ENCODE measurements at regions not wholly inside any gene's neighbourhood (a gene's known extent, or its start where the extent isn't known, plus 50 kb on each side); places are given as distances from the start of the nearest gene placed in this dataset.

DNA sequence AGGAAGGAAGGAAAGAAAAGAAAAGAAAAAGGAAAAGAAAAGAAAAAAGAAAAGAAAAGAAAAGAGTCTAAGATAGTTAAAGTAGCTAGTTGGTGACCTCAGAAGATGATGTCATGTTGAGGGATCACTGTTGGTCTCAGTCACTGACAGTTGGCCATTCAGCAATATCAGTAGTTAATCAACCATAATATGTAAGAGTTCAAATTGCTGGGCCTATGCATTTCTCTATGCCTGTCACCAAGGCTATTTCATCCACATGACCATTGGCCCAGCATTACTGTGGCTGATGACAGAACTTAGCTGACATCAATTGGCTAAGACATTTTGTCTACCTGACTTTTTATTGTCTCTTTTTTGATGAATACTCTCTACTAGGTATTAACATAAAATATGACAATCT, 435.5 kb upstream of the CRIM1 start:
- H3K27me3 ChIP-seq: no peaks in the 10 kb centered on the region
- no peak overlapping the region for H3K27ac ChIP-seq
- DNase-seq (no peak), ATAC-seq (no peak)
- H3K9me3 ChIP-seq: no peaks in the 10 kb centered on the region
- intact Hi-C loops (cut with DNase I): no loop called here
- no peak overlapping the region for H3K4me3 ChIP-seq
- no peaks in the 10 kb centered on the region for H3K4me1 ChIP-seq
- TF ChIP-seq, protein P1, sequence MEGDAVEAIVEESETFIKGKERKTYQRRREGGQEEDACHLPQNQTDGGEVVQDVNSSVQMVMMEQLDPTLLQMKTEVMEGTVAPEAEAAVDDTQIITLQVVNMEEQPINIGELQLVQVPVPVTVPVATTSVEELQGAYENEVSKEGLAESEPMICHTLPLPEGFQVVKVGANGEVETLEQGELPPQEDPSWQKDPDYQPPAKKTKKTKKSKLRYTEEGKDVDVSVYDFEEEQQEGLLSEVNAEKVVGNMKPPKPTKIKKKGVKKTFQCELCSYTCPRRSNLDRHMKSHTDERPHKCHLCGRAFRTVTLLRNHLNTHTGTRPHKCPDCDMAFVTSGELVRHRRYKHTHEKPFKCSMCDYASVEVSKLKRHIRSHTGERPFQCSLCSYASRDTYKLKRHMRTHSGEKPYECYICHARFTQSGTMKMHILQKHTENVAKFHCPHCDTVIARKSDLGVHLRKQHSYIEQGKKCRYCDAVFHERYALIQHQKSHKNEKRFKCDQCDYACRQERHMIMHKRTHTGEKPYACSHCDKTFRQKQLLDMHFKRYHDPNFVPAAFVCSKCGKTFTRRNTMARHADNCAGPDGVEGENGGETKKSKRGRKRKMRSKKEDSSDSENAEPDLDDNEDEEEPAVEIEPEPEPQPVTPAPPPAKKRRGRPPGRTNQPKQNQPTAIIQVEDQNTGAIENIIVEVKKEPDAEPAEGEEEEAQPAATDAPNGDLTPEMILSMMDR (IDR thresholded peaks at IDR 0.05): no peak
- no peaks in the 10 kb centered on the region for H3K36me3 ChIP-seq

DNA sequence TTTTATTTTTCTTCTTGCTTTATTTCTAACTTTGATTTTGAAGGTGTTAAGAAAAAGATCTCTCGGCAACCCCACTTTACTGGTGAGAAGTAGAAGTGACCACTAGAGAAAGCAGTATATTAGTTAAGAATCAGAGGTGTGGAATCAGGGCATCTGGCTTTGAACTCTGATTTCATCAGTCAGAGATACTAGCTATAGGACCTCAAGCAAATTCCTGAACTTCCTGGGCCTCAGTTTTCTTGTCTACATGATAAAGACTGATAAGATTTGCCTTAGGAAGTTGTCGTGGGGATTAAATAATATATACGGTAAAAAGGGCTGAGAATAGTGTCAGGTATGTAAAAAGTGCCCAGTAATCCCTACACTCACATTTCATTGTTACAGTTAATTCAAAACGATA, 440.3 kb upstream of the CRIM1 start:
- no peak for ATAC-seq
- intact Hi-C loops (cut with DNase I): no loop called here

DNA sequence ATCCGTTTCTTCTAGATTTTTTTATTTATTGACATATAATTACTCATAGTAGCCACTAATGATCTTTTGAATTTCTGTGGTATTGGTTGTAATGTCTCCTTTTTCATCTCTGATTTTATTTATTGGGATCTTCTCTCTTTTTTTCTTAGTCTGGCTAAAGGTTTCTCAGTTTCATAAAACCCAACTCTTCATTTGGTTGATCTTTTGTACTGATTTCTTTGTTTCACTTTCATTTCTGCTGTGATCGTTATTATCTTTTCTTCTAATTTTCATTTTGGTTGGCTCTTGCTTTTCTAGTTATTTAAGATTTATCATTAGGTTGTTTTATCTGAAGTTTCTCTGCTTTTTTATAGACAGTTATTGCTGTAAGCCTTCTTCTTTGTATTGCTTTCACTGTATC, 463.6 kb upstream of the CRIM1 start:
- WGBS, 2 donors: 86 to 90% methylated on average over 2 of the region's 2 CpGs
- intact Hi-C loops (cut with DNase I): no loop called here
- Histone ChIP-seq H3K4me1 (no peaks in the 10 kb centered on the region), H3K27ac (no peak overlapping the region), H3K9me3 (peaks cover 0 to 5% (median 0%) of the 10 kb centered on the region in 11 donors), H3K36me3 (no peaks in the 10 kb centered on the region), H3K27me3 (no peaks in the 10 kb centered on the region), H3K4me3 (no peak overlapping the region)
- no peak for ATAC-seq
- TF ChIP-seq, protein P1 (IDR thresholded peaks at IDR 0.05): no peak
- no peak for DNase-seq

More for the DNA sequence above, 440.3 kb upstream of the CRIM1 start:
- no peak overlapping the region for H3K4me3 ChIP-seq
- 61 to 63% methylated on average over 4 of the region's 4 CpGs for WGBS, 2 donors
- H3K27me3 ChIP-seq: no peaks in the 10 kb centered on the region
- no peaks in the 10 kb centered on the region for H3K4me1 ChIP-seq
- no peak for DNase-seq
- H3K9me3 ChIP-seq: no peaks in the 10 kb centered on the region
- H3K36me3 ChIP-seq: no peaks in the 10 kb centered on the region
- TF ChIP-seq, protein P1 (IDR thresholded peaks at IDR 0.05): no peak
- H3K27ac ChIP-seq: no peak overlapping the region

- no peaks in the 10 kb centered on the region for H3K36me3 ChIP-seq
- DNase-seq: no peak
- TF ChIP-seq, protein P1 (IDR thresholded peaks at IDR 0.05): no peak
- intact Hi-C loops (cut with DNase I): no loop called here
- ATAC-seq: no peak
- no peaks in the 10 kb centered on the region for H3K4me1 ChIP-seq
- no peak overlapping the region for H3K4me3 ChIP-seq
- no peaks in the 10 kb centered on the region for H3K27me3 ChIP-seq
- H3K9me3 ChIP-seq: peaks cover 0 to 5% (median 0%) of the 10 kb centered on the region in 11 donors
- H3K27ac ChIP-seq: no peak overlapping the region
Measured at GRCh38 chr2:35891528-35891927, 464.1 kb upstream of the CRIM1 start.

DNA sequence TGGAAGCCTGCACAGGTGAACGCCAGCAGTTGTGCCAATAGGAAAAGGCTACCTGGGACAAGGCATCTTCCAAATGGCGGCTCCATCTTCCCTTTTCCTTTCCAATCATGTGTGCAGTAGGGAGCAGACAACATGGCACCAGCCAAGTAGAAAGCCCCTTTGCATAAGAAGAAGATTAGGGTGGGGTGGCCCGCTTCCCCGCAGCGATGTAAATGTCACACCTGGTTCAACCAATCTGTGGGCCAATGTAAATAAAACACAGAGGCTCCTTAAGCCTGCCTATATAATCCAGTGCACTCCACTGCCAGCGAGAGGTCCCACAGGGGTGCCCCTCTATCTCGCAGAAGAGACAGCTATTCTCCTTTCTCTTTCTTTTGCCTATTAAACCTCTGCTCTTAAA, 468.4 kb upstream of the CRIM1 start:
- H3K27me3 ChIP-seq: no peaks in the 10 kb centered on the region
- ATAC-seq (no peak), DNase-seq (no peak)
- no peaks in the 10 kb centered on the region for H3K4me1 ChIP-seq
- 89 to 92% methylated on average over 7 of the region's 7 CpGs for WGBS, 2 donors
- intact Hi-C loops (cut with DNase I): no loop called here
- no peak overlapping the region for H3K4me3 ChIP-seq
- TF ChIP-seq, protein P1 (IDR thresholded peaks at IDR 0.05): no peak
- H3K9me3 ChIP-seq: no peaks in the 10 kb centered on the region
- no peak overlapping the region for H3K27ac ChIP-seq
- no peaks in the 10 kb centered on the region for H3K36me3 ChIP-seq

Measured in heart right ventricle (tissue), 16 donors.